HAP-1 (cell line): ENCODE measurements at regions not wholly inside any gene's neighbourhood (a gene's known extent, or its start where the extent isn't known, plus 50 kb on each side); places are given as distances from the start of the nearest gene placed in this dataset.
A peak's percentile ranks its signal among the peaks of the same experiment; 100 is the strongest.
"Not testable (repeated sequence)": the region's sequence is repeated elsewhere in the genome, so short reads cannot be mapped to it uniquely, and the experiment has no call there.

Experiments
- DNase-seq, 2 experiments: peaks; one replicate each; pipeline ENCODE4 v3.0.0-alpha.2; 2016 to 2020; ENCODE audit warnings: low spot score in 2 of 2
- H3K27me3 ChIP-seq: fragments of 250-450 bp; sonication (Bioruptor Pico); 2 replicates; pipeline ENCODE4 v1.5.1; 2020; ENCODE audit warnings: low read depth, mild to moderate bottlenecking, moderate library complexity
- H3K36me3 ChIP-seq: fragments of 250-450 bp; sonication (Bioruptor Pico); replicated peaks from 2 replicates; pipeline ENCODE4 v1.5.1; 2020; ENCODE audit warnings: mild to moderate bottlenecking
- H3K4me1 ChIP-seq: fragments of 250-450 bp; sonication (Bioruptor Pico); 2 replicates; pipeline ENCODE4 v1.5.1; 2020; ENCODE audit warnings: mild to moderate bottlenecking
- H3K4me3 ChIP-seq: fragments of 250-450 bp; sonication (Bioruptor Pico); 2 replicates; pipeline ENCODE4 v1.5.1; 2020; ENCODE audit warnings: mild to moderate bottlenecking, moderate library complexity
- H3K9me3 ChIP-seq: fragments of 250-450 bp; sonication (Bioruptor Pico); 2 replicates; pipeline ENCODE4 v1.5.1; 2020; ENCODE audit warnings: mild to moderate bottlenecking, moderate library complexity
- in situ Hi-C: fragments of 300-500 bp; cut with MboI; formaldehyde crosslinking; loops from 3 replicates; pipeline ENCODE4 v1.14.3; 2020; ENCODE audit warnings: low sequenced_read_pairs, inconsistent platforms, mixed read lengths

DNA sequence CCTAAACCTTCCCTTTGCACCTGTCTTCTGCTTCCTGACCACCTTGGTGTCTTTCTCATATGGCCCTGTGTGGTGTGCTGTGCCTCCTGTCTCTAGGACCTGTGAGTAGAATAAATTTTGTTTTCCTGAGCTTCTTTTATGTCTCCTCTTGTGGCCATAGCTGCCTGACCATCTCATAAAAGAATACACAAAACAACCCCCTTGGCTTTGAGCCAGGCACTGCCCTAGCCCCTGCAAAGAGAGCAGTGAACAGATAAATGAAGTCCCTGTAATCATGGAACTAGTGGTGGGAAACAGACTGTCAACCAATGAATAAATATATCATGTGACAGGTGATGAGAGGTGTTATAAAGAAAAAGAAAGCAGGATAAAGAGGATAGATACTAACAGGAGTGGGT is 485.1 kb downstream of the CSNK1G3 start:
- in situ Hi-C loops = no loop called here
- no peaks in the 10 kb centered on the region for H3K9me3 ChIP-seq
- no peaks in the 10 kb centered on the region for H3K36me3 ChIP-seq
- no peak overlapping the region for H3K4me3 ChIP-seq
- DNase-seq = peak in 1 of 2 experiments; percentile 39
- no peaks in the 10 kb centered on the region for H3K27me3 ChIP-seq
- peaks cover 11% of the 10 kb centered on the region for H3K4me1 ChIP-seq

DNA sequence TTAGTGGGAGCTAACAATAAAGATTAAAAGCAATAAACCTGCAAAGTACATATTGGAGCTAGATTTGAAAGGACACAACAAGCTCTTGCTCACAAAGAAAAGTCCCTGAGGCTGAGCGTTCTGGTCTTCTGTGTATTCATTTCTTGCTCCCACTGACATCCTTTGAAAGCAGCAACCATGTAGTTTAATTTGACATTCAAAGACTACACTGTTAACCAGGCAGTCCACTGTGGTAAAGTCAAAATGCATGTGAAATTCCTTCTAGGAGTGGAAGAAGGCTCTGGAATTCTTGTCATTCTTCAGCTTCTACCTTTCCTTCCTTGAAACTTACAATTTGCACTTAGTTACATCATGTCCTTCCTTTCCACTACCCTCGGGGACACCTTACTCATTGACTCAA is 480.7 kb downstream of the CSNK1G3 start:
- no peaks in the 10 kb centered on the region for H3K36me3 ChIP-seq
- peaks cover 8% of the 10 kb centered on the region for H3K4me1 ChIP-seq
- DNase-seq = peak; percentile 38 to 55
- H3K27me3 ChIP-seq = no peaks in the 10 kb centered on the region
- H3K4me3 ChIP-seq = no peak overlapping the region
- no peaks in the 10 kb centered on the region for H3K9me3 ChIP-seq
- in situ Hi-C loops = no loop called here

DNA sequence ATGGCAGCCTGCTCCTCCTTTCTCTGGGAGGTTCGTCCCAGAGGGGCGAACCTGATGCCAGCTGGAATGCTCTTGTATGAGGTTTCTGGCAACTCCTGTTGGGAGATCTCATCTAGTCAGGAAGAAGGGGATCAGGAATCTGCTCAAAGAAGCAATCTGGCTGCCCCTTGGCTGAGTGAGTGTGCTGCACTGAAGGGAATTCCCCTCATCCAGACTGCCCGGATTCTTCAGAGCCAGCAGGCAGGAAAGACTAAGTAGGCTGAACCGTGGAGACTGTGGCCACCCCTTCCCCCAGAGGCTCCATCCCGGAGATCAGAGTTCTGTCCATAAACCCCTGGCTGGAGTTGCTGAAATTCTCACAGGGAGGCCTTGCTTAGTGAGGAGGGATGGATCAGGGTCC is 476.0 kb downstream of the CSNK1G3 start:
- in situ Hi-C loops = no loop called here

DNA sequence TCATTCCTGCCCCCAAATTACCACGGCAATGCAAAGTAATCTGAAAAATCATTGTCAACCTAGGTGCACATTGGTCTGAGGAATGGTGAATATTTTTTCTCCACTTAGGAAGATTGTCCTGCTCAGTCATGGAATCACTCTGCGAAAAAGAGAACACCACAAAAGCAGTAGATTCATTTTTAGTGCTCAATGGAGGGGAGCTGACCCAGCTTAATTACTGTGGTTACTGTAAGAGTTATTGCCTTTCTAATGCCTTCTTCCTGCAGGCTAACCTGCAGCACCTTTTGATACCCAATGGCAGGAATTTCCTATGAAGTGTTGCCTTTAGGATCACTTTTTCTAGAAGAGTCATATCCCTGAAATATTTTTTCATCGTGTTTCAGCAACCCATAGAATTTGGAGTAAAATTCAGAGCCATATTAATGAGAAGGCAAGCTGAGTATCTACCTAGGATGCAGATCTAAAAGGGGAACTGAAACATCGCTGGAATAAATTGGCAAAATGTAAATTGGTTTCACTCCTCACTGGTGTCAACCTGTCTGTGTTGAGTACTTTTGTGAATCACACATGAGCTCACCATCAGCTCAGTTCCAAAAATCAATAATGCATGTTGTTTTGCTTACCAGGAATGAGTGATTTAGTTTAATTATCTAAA is 464.5 kb downstream of the CSNK1G3 start:
- H3K36me3 ChIP-seq = no peaks in the 10 kb centered on the region
- H3K27me3 ChIP-seq = no peaks in the 10 kb centered on the region
- in situ Hi-C loops = no loop called here
- H3K4me1 ChIP-seq = no peaks in the 10 kb centered on the region
- DNase-seq = no peak
- H3K4me3 ChIP-seq = no peak overlapping the region
- no peaks in the 10 kb centered on the region for H3K9me3 ChIP-seq

More for the DNA sequence above, 476.0 kb downstream of the CSNK1G3 start:
- H3K4me3 ChIP-seq = no peak overlapping the region
- H3K27me3 ChIP-seq = no peaks in the 10 kb centered on the region
- H3K4me1 ChIP-seq = no peaks in the 10 kb centered on the region
- no peak for DNase-seq
- no peaks in the 10 kb centered on the region for H3K36me3 ChIP-seq
- no peaks in the 10 kb centered on the region for H3K9me3 ChIP-seq

DNA sequence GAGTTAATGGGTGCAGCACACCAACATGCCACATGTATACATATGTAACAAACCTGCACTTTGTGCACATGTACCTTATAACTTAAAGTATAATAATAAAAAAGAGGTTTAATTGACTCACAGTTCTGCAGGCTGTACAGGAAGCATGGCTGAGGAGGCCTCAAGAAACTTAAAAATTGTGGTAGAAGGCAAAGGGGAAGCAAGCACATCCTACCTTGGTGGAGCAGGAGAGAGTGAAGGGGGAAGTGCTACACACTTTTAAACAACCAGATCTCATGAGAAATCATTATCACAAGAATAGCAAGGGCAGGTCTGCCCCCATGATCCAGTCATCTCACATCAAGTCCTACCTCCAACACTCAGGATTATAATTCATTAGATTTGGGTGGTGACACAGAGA is 463.5 kb downstream of the CSNK1G3 start:
- in situ Hi-C loops, DNase-seq, H3K4me1 ChIP-seq, H3K4me3 ChIP-seq, H3K9me3 ChIP-seq, H3K36me3 ChIP-seq, H3K27me3 ChIP-seq: not testable (repeated sequence)

DNA sequence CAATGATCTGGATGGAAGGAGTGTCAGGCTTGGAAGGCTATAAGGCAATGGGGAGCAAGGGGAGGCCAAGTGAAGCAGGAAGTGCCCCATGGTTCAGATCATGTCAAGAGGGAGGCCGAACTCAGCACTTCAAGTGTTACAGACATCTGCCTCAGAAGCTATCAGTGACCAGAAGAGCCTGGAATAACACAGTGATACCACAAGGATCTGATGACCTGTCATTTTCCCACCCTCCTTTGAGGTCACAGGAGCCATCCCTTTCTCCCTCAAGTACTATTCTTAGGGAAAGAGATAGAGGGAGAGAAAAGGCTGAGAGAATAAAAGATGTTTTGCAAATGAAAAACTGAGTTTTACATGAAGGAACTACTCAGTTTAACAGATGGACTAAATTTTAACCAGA is 454.8 kb downstream of the CSNK1G3 start:
- in situ Hi-C loops = no loop called here
- no peak overlapping the region for H3K4me3 ChIP-seq
- no peaks in the 10 kb centered on the region for H3K9me3 ChIP-seq
- no peaks in the 10 kb centered on the region for H3K36me3 ChIP-seq
- no peaks in the 10 kb centered on the region; the same call in 1 of the 2 replicates for H3K4me1 ChIP-seq
- H3K27me3 ChIP-seq = no peaks in the 10 kb centered on the region
- no peak for DNase-seq

DNA sequence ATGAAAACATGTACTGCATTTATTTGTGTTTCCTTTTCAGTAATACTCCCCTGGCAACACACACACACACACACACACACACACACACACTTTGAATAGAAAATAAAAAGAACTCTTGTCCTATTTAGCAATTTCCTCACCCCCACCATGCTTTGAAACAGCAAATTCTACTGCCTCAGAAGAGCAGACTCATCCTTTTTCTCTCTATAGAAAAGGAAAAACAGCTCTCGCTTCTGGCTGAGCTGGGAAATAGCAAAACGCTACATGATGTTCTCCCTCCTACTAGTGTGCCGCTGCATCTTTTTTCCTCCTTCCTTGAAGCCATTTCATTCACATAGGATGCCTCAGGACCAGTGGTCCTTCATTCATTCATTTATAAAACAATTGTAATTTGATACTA is 453.6 kb downstream of the CSNK1G3 start:
- Histone ChIP-seq H3K9me3 (no peaks in the 10 kb centered on the region), H3K4me3 (no peak overlapping the region), H3K36me3 (no peaks in the 10 kb centered on the region), H3K27me3 (no peaks in the 10 kb centered on the region), H3K4me1 (no peaks in the 10 kb centered on the region; the same call in 1 of the 2 replicates)
- in situ Hi-C loops = no loop called here
- DNase-seq = no peak

DNA sequence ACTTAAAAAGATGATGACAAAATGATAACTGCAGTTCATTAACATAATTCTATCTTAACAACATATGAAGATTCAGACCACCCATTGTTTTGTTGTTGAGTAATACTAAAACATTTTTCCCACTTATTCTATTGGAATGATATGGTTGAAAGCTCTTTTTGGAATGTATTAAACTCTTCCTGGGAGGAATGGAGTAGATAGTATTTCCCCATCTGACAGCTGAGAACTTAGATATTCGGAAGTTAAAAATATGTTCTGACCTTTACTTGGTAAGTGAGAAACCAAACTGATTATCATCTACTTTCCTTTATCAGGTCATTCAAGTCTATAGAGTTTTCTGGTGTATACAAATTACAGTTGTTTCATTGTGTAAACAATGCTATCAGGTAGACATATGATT is 452.9 kb downstream of the CSNK1G3 start:
- no peaks in the 10 kb centered on the region for H3K9me3 ChIP-seq
- no peaks in the 10 kb centered on the region for H3K36me3 ChIP-seq
- H3K27me3 ChIP-seq = no peaks in the 10 kb centered on the region
- no peaks in the 10 kb centered on the region; the same call in 1 of the 2 replicates for H3K4me1 ChIP-seq
- in situ Hi-C loops = no loop called here
- no peak for DNase-seq
- H3K4me3 ChIP-seq = no peak overlapping the region

DNA sequence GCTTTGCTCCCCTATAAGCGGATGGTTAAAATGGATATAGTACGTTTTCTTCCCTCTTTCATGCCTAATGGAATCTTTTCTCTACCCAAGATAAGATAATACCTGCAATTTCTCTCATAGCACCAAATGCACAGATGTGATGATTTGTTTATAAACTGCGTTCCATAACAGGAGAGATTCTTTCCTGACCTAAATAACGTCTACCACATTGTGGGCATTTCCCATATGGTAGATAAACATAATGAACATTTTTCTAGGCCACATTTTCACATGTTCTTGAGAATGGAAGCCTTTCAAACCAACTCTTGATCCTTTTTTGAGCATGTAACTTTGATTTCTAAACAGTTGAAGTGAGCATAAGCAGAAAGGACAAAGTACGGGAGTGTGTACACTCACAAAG is 448.5 kb downstream of the CSNK1G3 start:
- Histone ChIP-seq H3K4me1 (no peaks in the 10 kb centered on the region; the same call in 1 of the 2 replicates), H3K36me3 (no peaks in the 10 kb centered on the region), H3K4me3 (no peak overlapping the region), H3K27me3 (no peaks in the 10 kb centered on the region), H3K9me3 (no peaks in the 10 kb centered on the region)
- in situ Hi-C loops = no loop called here
- no peak for DNase-seq

DNA sequence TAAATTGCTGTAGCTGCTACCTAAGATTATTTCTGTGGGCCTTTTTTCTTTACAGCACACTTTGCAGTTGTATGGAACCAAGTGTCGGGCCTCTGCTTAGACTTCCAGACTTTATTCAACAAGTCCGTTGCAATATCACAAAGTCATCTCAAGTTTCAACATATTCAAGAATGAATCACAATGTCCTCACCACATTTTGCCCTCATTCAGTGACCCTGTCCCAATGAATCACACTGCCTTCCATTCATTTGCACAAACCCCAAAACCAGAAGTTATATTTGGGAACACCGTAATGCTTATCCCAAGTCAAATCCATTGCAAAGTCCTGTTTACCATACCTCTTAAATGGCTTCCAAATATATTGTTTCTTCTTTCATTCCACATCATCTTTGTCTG is 439.6 kb downstream of the CSNK1G3 start:
- in situ Hi-C loops = no loop called here
- no peak for DNase-seq

DNA sequence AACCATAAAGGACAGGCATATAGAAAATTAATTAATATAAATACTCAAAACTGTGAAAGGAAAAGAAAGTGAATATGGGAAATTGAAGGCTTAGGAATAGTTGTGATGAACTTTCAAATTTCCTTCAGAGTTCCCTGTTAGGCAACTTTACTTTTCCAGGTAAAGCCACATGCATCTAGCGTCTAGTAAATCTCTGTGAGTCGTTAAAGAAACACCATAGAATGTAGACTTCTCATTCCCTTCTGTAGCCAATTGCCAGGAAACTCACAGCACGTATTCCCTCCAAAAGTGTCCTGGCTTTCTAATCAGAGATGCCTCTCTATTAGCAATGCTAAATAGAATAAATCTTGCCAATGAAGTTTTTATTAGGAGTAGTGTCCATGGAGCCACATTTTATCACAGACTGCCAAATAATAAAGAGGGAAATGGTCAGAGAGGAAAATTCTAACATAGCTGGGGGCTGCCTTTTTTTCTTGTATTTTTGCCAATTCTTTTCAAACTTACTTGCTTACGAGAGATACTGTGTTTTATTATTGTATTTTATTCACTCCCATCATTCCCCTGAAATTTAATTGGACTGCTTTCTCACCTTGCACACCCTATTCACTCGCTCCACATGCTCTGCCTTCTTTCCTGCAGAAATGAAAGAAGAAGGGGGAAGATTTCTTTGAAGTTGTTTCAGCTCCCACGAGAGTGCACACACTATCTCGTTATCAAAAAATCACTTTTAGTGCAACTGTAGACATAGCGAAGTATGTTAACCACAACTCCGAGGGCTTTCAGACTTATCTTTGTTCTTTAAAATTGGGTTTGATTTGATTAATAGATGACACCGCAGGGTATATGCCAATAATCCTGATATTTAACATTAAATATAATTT is 439.0 kb downstream of the CSNK1G3 start:
- no peak overlapping the region for H3K4me3 ChIP-seq
- H3K27me3 ChIP-seq = no peaks in the 10 kb centered on the region
- H3K9me3 ChIP-seq = no peaks in the 10 kb centered on the region
- peaks cover 6% of the 10 kb centered on the region; the same call in 1 of the 2 replicates for H3K4me1 ChIP-seq
- no peaks in the 10 kb centered on the region for H3K36me3 ChIP-seq
- in situ Hi-C loops = no loop called here
- DNase-seq = no peak

More for the DNA sequence above, 439.6 kb downstream of the CSNK1G3 start:
- Histone ChIP-seq H3K4me3 (no peak overlapping the region), H3K36me3 (no peaks in the 10 kb centered on the region), H3K9me3 (no peaks in the 10 kb centered on the region), H3K27me3 (no peaks in the 10 kb centered on the region), H3K4me1 (no peaks in the 10 kb centered on the region)

DNA sequence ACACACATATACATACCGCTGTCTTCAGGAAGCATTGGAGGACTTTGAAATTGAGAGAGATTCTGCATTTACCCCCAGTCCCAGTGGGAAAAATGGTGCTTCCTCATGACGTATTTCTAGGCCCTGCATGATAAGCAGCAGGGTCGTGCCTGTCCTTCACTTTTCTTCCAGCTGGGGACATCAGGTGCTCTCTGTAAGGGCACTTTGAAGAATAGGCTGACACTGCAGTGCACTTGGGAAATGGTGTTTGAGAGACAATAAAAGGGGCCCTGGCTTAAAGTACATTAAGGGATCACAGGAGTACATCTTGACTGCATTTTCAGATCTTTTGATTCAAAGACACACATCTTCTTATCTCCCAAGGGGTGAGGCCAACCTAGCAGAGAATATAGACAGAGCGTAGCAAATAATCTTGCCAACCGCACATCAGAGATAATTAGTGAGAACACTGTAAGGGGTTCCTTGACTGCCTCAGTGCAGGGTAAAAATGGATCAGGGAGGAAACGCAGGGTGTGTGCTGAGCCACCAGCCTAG is 437.9 kb downstream of the CSNK1G3 start:
- in situ Hi-C loops = no loop called here
- no peaks in the 10 kb centered on the region for H3K9me3 ChIP-seq
- H3K36me3 ChIP-seq = no peaks in the 10 kb centered on the region
- no peaks in the 10 kb centered on the region for H3K27me3 ChIP-seq
- DNase-seq = no peak
- peaks cover 8% of the 10 kb centered on the region; the same call in 1 of the 2 replicates for H3K4me1 ChIP-seq
- H3K4me3 ChIP-seq = no peak overlapping the region

DNA sequence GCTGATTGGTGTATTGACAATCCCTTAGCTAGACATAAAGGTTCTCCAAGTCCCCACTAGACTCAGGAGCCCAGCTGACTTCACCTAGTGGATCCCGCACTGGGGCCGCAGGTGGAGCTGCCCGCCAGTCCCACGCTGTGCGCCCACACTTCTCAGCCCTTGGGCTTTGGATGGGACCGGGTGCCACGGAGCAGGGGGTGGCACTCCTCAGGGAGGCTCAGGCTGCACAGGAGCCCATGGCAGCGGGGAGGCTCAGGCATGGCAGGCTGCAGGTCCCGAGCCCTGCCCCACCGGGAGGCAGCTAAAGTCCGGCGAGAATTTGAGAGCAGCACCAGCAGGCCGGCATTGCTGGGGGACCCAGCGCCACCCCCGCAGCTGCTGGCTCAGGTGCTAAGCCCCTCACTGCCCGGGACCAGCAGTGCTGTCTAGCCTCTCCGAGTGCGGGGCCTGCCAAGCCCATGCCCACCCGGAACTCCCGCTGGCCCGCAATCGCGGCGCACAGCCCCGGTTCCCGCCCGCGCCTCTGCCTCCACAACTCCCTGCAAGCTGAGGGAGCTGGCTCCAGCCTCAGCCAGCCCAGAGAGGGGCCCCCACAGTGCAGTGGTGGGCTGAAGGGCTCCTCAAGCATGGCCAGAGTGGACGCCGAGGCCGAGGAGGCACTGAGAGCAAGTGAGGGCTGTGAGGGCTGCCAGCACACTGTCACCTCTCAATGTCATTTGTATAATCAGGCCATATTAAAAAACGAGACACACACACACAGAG is 437.2 kb downstream of the CSNK1G3 start:
- Histone ChIP-seq H3K4me1 (peaks cover 8% of the 10 kb centered on the region; the same call in 1 of the 2 replicates), H3K27me3 (no peaks in the 10 kb centered on the region), H3K9me3 (no peaks in the 10 kb centered on the region), H3K36me3 (no peaks in the 10 kb centered on the region), H3K4me3 (no peak overlapping the region)
- no peak for DNase-seq
- in situ Hi-C loops = no loop called here
